NCI-H510A (cell line): ENCODE measurements at regions not wholly inside any gene's neighbourhood (a gene's known extent, or its start where the extent isn't known, plus 50 kb on each side); places are given as distances from the start of the nearest gene placed in this dataset.

ENCODE experiments used
- DNase-seq: peaks from one replicate; lab custom pipeline; 2025; lab: John Stamatoyannopoulos, UW

GRCh38 chr11:80350541-80350940 is 909.7 kb upstream of the TENM4 start:
- no peak for DNase-seq

DNA sequence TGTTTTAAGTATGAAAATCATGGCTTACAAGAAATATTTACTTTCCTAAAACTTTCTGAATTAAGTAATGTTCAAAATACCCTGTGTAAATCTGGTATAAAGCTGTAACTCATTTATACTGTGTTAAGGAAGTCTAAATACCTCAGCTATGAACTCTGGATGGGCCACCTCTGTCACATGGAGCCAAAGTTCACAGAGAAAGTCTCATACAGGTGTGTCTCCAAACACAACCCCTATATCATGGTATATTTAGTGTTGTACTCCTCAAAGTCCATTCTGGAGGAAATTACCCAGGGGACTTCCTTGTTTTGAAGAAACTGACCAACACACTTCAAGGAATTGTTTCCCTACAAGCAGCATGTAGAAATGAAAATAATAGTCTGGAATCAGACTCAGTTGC is 909.2 kb upstream of the TENM4 start:
- no peak for DNase-seq

- no peak for DNase-seq
These were observed 905.7 kb upstream of the TENM4 start for GRCh38 chr11:80346353-80347059.

DNA sequence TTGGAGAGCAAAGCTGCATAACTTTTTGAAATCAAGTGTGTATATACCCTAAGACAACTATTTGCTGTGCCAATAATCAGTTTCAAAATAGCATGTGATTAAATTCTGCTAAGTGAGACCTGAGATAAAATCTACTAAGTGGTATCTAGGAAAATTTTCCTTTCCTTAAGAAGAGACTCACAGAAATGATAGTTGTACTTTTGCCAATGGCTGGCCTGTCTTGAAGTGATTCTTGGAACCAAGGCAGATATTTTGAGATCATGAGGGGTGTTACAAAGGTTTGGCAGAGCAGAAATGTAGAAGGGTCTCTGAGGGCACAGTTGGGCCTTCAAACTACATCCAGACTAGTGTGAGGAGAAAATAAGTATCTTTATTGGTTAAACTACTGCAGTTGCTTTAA is 902.6 kb upstream of the TENM4 start:
- DNase-seq: no peak

DNA sequence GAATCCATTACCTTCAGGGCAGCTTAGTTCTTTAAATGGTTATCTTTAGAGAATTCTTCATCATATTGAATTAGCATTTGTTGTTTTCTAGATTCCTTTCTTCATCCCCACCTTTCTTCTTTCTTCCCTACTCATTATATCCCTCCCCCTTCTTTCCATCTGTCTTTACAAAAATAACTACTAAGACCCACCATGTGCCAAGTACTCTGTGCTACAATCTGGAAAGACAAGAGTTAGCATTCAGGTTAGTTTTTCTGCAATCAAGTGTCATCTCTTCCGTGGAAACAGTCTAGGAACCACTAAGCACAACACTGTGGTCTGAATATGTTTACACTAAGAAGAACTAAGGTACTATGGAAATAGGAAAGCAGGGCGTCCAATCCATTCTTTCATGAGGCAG is 897.4 kb upstream of the TENM4 start:
- DNase-seq: no peak

DNA sequence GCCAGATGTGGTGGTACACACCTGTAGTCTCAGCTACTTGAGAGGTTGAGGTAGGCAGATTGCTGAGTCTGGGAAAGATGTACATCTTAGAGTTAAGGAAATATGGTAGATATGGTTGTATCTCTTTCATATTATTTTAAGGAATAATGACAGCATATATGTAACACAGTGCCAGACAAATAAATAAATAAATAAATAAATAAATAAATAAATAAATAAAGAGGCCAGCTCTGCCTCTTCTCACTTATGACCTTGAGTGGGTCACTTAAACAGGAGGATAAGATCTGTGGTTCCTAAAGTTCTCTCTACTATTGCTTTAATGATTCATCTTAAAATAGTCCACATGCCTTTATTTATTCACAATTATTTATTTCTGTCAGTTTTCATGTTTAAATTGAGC is 890.9 kb upstream of the TENM4 start:
- no peak for DNase-seq

DNA sequence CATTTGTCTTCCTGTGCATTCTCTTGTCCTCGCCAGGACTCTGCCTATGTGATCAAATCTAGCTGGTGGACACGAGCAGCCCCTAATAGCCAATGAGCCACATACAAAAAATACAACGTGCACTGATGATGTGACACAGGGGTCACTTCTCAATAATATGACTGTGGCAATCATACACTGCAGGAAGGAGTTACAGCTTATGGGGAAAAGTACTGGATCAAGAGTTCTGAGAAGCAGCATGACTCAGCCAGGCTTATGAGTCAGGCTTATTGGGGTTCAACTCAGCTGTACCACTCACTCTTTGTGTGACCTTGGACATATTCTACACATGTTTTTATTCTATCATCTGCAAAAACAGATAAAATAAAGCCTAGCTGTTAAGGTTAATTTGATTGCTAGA is 889.4 kb upstream of the TENM4 start:
- DNase-seq: no peak

DNA sequence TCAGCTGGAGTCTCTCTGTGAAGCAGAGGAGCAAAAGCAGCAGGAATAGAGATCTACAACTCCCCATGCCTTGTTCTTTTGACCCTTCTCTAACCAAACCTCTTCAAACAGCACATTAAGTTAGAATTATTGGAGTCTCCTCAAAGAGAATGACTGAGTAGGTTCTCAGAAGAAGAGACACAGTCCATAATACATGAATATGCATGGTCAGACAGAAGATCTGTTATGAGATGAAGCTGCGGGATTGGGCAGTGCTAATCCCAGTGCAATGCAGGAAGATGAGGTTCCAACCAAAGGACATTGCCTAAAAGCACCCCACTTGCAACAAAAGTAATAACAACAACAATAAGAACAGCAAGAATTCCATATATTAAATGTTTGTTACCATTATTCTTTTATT is 887.9 kb upstream of the TENM4 start:
- no peak for DNase-seq

- DNase-seq: no peak
These were observed 887.3 kb upstream of the TENM4 start for GRCh38 chr11:80327956-80328614.

- no peak for DNase-seq
These were observed 881.0 kb upstream of the TENM4 start for GRCh38 chr11:80321786-80322185.

DNA sequence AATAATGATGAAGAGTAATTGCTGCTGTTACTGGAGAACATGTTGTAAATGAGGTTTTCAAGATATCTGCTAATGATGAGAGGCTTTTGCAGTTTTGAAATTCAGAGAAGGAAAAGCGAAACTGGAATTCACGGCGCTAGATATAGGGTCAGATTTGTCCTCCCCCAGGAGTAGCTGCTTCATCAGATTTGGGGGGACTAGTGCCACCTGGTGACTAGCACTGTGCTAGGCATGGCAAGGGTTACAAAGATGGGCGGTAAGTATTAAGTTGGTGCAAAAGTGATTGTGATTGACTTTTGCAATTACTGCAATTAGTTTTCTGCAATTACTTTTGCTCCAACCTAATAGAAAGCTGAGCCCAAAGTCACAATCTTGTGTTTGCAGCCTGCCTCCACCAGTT is 879.9 kb upstream of the TENM4 start:
- no peak for DNase-seq

DNA sequence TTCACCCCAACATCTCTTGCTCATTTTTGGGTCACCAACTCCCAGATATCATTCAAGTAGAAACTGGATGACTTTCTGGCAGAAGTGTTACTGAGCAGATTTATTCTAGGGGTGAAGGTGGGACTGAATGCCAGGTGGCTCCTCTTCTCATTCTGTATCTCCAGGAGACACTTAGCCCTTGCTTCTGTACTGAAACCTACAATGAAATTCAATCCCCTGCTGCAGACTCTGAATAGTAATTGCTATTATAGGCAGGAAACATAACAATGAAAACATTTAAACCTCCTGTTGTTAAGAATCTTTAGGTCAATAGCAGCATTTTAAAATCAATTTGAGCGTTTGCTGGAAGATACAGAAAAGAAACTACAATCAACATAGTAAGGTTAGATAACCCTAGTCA is 879.4 kb upstream of the TENM4 start:
- DNase-seq: no peak

- DNase-seq: no peak
These were observed 876.8 kb upstream of the TENM4 start for GRCh38 chr11:80317612-80318011.

DNA sequence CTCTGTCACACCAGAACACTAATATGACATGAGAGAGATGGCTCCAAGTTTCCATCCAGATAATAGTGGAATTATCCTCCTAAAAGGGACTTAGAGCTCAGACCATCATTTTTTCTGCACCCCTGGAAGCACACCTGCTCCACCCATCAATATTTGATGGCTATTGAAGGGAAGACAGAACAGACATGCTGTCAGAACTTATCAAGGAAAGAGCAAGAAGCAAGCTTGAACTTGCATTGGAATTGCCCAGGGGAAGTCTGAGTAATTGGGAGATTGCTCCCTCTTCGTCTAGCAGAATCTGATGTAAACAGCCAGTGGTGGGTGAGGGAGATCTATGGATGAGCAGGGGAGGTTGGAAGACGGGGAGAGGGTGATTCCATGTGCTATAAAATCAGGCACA is 874.4 kb upstream of the TENM4 start:
- no peak for DNase-seq

- DNase-seq: no peak
These were observed 868.5 kb upstream of the TENM4 start for GRCh38 chr11:80309301-80309700.

GRCh38 chr11:80307676-80308075 is 866.8 kb upstream of the TENM4 start:
- no peak for DNase-seq

- no peak for DNase-seq
These were observed 857.2 kb upstream of the TENM4 start for GRCh38 chr11:80297858-80298632.

GRCh38 chr11:80293293-80293692 is 852.5 kb upstream of the TENM4 start:
- DNase-seq: no peak

DNA sequence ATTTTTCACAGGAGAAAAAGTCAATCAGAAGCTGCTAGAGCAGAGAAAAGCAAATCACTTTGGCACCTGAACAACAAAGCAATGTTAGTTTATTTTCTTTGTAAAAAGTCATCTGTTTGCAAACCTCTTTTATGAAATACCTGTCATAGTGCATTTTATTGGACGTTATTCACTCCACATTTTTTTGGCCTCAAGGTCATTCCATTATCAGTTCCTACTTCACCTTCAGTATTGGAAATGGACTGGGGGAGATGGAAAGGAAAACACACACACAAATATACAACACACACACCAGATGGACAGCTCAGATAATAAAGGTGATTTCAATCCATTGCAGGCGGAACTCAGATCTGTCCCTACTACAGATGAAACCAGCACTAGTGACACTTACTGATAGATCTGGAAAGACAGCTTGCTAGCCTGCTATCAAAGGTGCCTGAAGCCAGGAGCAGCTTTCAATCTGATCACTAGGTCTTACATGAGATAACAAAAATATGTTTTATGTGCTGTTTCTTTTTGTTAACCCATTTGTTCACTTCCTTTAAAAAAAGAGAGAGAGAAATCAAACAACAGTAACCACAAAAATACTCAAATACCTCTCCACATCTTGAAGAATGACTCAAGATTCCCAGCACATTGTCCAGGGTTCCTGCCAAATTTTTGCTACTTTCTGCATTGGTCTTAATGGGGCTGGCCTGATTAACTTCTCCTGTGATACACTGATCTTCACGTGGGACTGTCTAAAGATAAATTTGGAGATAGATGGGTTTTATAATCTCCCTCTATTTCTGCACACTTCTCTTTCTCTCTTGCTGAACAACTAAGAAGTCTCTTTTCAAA is 844.3 kb upstream of the TENM4 start:
- no peak for DNase-seq

DNA sequence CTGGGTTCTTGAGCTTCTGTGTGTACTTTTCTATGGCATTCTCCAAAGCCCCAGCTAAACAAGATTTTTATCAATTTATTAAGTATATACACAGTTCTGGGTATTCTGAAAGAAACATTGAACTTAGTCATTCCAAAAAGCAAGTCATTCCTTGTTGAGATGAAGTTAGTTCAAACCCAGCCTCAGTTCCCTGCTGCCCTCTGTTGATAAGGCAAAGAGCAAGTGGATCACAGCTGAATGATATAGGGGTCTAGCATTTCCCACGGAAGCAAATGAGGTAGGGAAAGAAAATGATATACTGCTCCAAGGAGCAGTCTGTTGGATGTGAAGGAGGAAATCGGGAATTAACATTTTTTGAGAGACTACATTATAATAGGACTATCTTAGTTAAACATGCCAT is 841.8 kb upstream of the TENM4 start:
- no peak for DNase-seq

GRCh38 chr11:80281194-80281593 is 840.4 kb upstream of the TENM4 start:
- DNase-seq: no peak

- no peak for DNase-seq
These were observed 839.9 kb upstream of the TENM4 start for GRCh38 chr11:80280737-80281136.
